HG03575 (cell line): ENCODE measurements at regions not wholly inside any gene's neighbourhood (a gene's known extent, or its start where the extent isn't known, plus 50 kb on each side); places are given as distances from the start of the nearest gene placed in this dataset.

Source experiments
- ATAC-seq: cut with Tn5 transposase; IDR thresholded peaks from one replicate; pipeline ENCODE4 v1.9.1; 2021; ENCODE audit not compliant: unreplicated experiment, insufficient number of reproducible peaks, low FRiP score; ENCODE audit errors: extremely low read depth

GRCh38 chr5:91885291-91886265 is 502.5 kb upstream of the ARRDC3 start:
- ATAC-seq: no peak

GRCh38 chr5:91884036-91884435 is 500.9 kb upstream of the ARRDC3 start:
- no peak for ATAC-seq

GRCh38 chr5:91875196-91875779 is 492.2 kb upstream of the ARRDC3 start:
- no peak for ATAC-seq

- ATAC-seq: no peak
These were observed 484.7 kb upstream of the ARRDC3 start for GRCh38 chr5:91867799-91868198.

GRCh38 chr5:91865915-91866314 is 482.8 kb upstream of the ARRDC3 start:
- ATAC-seq: no peak

- no peak for ATAC-seq
These were observed 481.8 kb upstream of the ARRDC3 start for GRCh38 chr5:91864962-91865361.

- no peak for ATAC-seq
These were observed 468.6 kb upstream of the ARRDC3 start for GRCh38 chr5:91851670-91852069.

- no peak for ATAC-seq
These were observed 466.9 kb upstream of the ARRDC3 start for GRCh38 chr5:91850031-91850430.

GRCh38 chr5:91849069-91849468 is 466.0 kb upstream of the ARRDC3 start:
- ATAC-seq: no peak

GRCh38 chr5:91848453-91848852 is 465.3 kb upstream of the ARRDC3 start:
- no peak for ATAC-seq

GRCh38 chr5:91841423-91841822 is 458.3 kb upstream of the ARRDC3 start:
- no peak for ATAC-seq

- no peak for ATAC-seq
These were observed 457.3 kb upstream of the ARRDC3 start for GRCh38 chr5:91840412-91840811.

GRCh38 chr5:91839721-91840120 is 456.6 kb upstream of the ARRDC3 start:
- no peak for ATAC-seq

- ATAC-seq: no peak
These were observed 456.1 kb upstream of the ARRDC3 start for GRCh38 chr5:91839233-91839632.

- ATAC-seq: no peak
These were observed 447.3 kb upstream of the ARRDC3 start for GRCh38 chr5:91830361-91830953.

- ATAC-seq: no peak
These were observed 442.5 kb upstream of the ARRDC3 start for GRCh38 chr5:91825618-91826017.

GRCh38 chr5:91824406-91824805 is 441.3 kb upstream of the ARRDC3 start:
- no peak for ATAC-seq

GRCh38 chr5:91820874-91821273 is 437.8 kb upstream of the ARRDC3 start:
- no peak for ATAC-seq

GRCh38 chr5:91816681-91817080 is 433.6 kb upstream of the ARRDC3 start:
- ATAC-seq: no peak

- ATAC-seq: no peak
These were observed 414.5 kb upstream of the ARRDC3 start for GRCh38 chr5:91797576-91797975.
